ENCODE measurements at regions not wholly inside any gene's neighbourhood (a gene's known extent, or its start where the extent isn't known, plus 50 kb on each side); places are given as distances from the start of the nearest gene placed in this dataset.

GRCh38 chr3:153693207-153693606 is 428.0 kb upstream of the ARHGEF26 start:
- DNase-seq (ENCODE audit: low read depth), result no peak
- H3K4me3 ChIP-seq (ENCODE audit: low read depth, low read length), result no peak overlapping the region
- no peak for TF ChIP-seq CTCF (IDR thresholded peaks at IDR 0.05; ENCODE audit: insufficient read depth, low read depth, low read length)

- TF ChIP-seq CTCF (IDR thresholded peaks at IDR 0.05; ENCODE audit: insufficient read depth, low read depth, low read length), result no peak
- DNase-seq (ENCODE audit: low read depth), result no peak
- no peak overlapping the region for H3K4me3 ChIP-seq (ENCODE audit: low read depth, low read length)
These were observed 419.1 kb upstream of the ARHGEF26 start for GRCh38 chr3:153702106-153702505.

- no peak overlapping the region for H3K4me3 ChIP-seq (ENCODE audit: low read depth, low read length)
- no peak for DNase-seq (ENCODE audit: low read depth)
- TF ChIP-seq CTCF (IDR thresholded peaks at IDR 0.05; ENCODE audit: insufficient read depth, low read depth, low read length), result no peak
These were observed 417.1 kb upstream of the ARHGEF26 start for GRCh38 chr3:153704115-153704514.

- TF ChIP-seq CTCF (IDR thresholded peaks at IDR 0.05; ENCODE audit: insufficient read depth, low read depth, low read length), result no peak
- H3K4me3 ChIP-seq (ENCODE audit: low read depth, low read length), result no peak overlapping the region
- DNase-seq (ENCODE audit: low read depth), result peak; percentile 8
These were observed 414.5 kb upstream of the ARHGEF26 start for GRCh38 chr3:153706706-153707105.

- DNase-seq (ENCODE audit: low read depth), result no peak
- TF ChIP-seq CTCF (IDR thresholded peaks at IDR 0.05; ENCODE audit: insufficient read depth, low read depth, low read length), result no peak
- H3K4me3 ChIP-seq (ENCODE audit: low read depth, low read length), result no peak overlapping the region
These were observed 407.2 kb upstream of the ARHGEF26 start for GRCh38 chr3:153714016-153714415.

GRCh38 chr3:153714588-153715290 is 406.5 kb upstream of the ARHGEF26 start:
- H3K4me3 ChIP-seq (ENCODE audit: low read depth, low read length), result no peak overlapping the region
- DNase-seq (ENCODE audit: low read depth), result no peak
- no peak for TF ChIP-seq CTCF (IDR thresholded peaks at IDR 0.05; ENCODE audit: insufficient read depth, low read depth, low read length)

GRCh38 chr3:153722157-153722556 is 399.0 kb upstream of the ARHGEF26 start:
- DNase-seq (ENCODE audit: low read depth), result no peak
- no peak overlapping the region for H3K4me3 ChIP-seq (ENCODE audit: low read depth, low read length)
- TF ChIP-seq CTCF (IDR thresholded peaks at IDR 0.05; ENCODE audit: insufficient read depth, low read depth, low read length), result no peak

Measured in fibroblast of villous mesenchyme (primary cell).